Panc1 (cell line): ENCODE measurements at regions not wholly inside any gene's neighbourhood (a gene's known extent, or its start where the extent isn't known, plus 50 kb on each side); places are given as distances from the start of the nearest gene placed in this dataset.
A peak's percentile ranks its signal among the peaks of the same experiment; 100 is the strongest.

Source experiments
- ATAC-seq: fragments of 200-7000 bp; cut with Tn5 transposase; 2 replicates; pipeline ENCODE4 v1.9.1; 2020; ENCODE audit warnings: mild to moderate bottlenecking, moderate library complexity
- BruUV-seq: library from RNA; stranded (reverse); fragments of 400-500 nt; replicated peaks from 2 replicates; lab custom pipeline; 2021; lab: Mats Ljungman, UMichigan
- CTCF ChIA-PET: fragments of 300-600 bp; sonication (Branson Sonifier 250); formaldehyde crosslinking; loops from one replicate; lab custom pipeline; 2022; ENCODE audit warnings: antibody characterized with exemption; lab: Charles Lee
- POLR2A ChIA-PET: fragments of 300-600 bp; sonication (Branson Sonifier 250); formaldehyde crosslinking; loops from one replicate; lab custom pipeline; 2022; ENCODE audit warnings: antibody characterized with exemption; lab: Charles Lee
- DNase-seq: peaks from one replicate; pipeline ENCODE4 v3.0.0-alpha.2; 2010; ENCODE audit warnings: low read depth, low spot score
- H3K27ac ChIP-seq: 2 replicates; pipeline ENCODE4 v1.5.1; 2011; ENCODE audit warnings: mild to moderate bottlenecking, low read length, inconsistent platforms
- H3K27me3 ChIP-seq: fragments of 200-500 bp; sonication (Bioruptor generic); 2 replicates; pipeline ENCODE4 v1.6.0; 2014; ENCODE audit warnings: low read length, inconsistent platforms; ENCODE audit not compliant: control insufficient read depth, insufficient read depth
- H3K36me3 ChIP-seq: fragments of 200-500 bp; sonication (Bioruptor generic); 2 replicates; pipeline ENCODE4 v1.5.1; 2014; ENCODE audit warnings: inconsistent platforms, mild to moderate bottlenecking, low read length, moderate library complexity; ENCODE audit not compliant: control insufficient read depth, insufficient read depth
- H3K4me1 ChIP-seq: 2 replicates; pipeline ENCODE4 v1.5.1; 2011; ENCODE audit warnings: inconsistent platforms, mild to moderate bottlenecking, low read length, moderate library complexity; ENCODE audit not compliant: control insufficient read depth, insufficient read depth
- H3K4me3 ChIP-seq, 2 experiments: 2 replicates each; pipeline ENCODE4 v1.5.1; 2011 to 2012; ENCODE audit warnings: low read depth in 2 of 2, low read length in 2 of 2, mild to moderate bottlenecking in 2 of 2, inconsistent platforms in 1 of 2, moderate library complexity in 1 of 2
- H3K9me3 ChIP-seq: fragments of 200-500 bp; sonication (Bioruptor generic); 2 replicates; pipeline ENCODE4 v1.5.1; 2014; ENCODE audit warnings: low read depth, mild to moderate bottlenecking, inconsistent platforms, low read length, moderate library complexity; ENCODE audit not compliant: control insufficient read depth, insufficient read depth
- POLR2AphosphoS5 ChIP-seq: IDR thresholded peaks from 2 replicates; pipeline ENCODE4 v1.6.1; 2012; ENCODE audit warnings: mild to moderate bottlenecking, low read depth, low read length, moderate library complexity
- SIN3A ChIP-seq: IDR thresholded peaks from 2 replicates; pipeline ENCODE4 v1.6.1; 2012; ENCODE audit warnings: low read depth, mild to moderate bottlenecking, low read length, moderate library complexity, borderline replicate concordance; ENCODE audit not compliant: insufficient read depth
- TCF7L2 ChIP-seq: IDR thresholded peaks from 2 replicates; pipeline ENCODE4 v1.6.1; 2011; ENCODE audit warnings: mild to moderate bottlenecking, low read depth, low read length, inconsistent platforms
- in situ Hi-C: cut with HindIII; loops from 2 replicates; pipeline ENCODE4 v1.10.0; 2016; ENCODE audit warnings: low sequenced_read_pairs, low pct_unique_long_range_greater_than_20kb
- intact Hi-C: fragments of 100-400 bp; cut with micrococcal nuclease; formaldehyde crosslinking; loops from one replicate; pipeline ENCODE4 v1.10.0; 2022; ENCODE audit not compliant: unreplicated experiment
- TF ChIP-seq, protein P1 (sequence below), 2 experiments: IDR thresholded peaks; 2 replicates each; pipeline ENCODE4 v1.6.1; 2011 to 2012; ENCODE audit warnings: low read depth in 2 of 2, control low read depth in 1 of 2, low read length in 1 of 2, mild to moderate bottlenecking in 1 of 2, moderate library complexity in 1 of 2; ENCODE audit not compliant: insufficient read depth in 1 of 2
- TF ChIP-seq, protein P2 (sequence below): fragments of 450-650 bp; IDR thresholded peaks from 2 replicates; pipeline ENCODE4 v1.5.1; 2017; ENCODE audit warnings: mild to moderate bottlenecking

DNA sequence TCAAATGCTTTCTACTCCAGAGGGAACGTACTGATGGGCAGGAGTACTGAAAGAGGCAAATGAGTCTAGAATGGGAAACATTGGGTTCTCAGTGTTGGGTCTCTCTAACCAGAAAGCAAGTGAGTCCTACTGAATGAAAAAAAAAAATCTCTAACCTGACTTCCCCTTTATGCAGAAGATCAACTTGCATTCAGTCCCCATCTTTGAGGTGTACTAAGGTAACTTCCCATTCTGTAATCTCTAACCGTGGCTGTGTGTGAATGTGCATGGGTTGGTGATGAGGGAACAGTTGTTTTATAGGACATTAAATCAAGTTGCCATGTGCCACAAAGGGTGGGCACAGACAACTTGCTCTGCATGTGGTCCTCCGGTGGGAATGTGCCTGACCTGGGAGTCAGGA is 264.6 kb upstream of the CLINT1 start:
- intact Hi-C loops: no loop called here
- CTCF ChIA-PET: no interaction called here
- H3K27me3 ChIP-seq: no peaks in the 10 kb centered on the region

DNA sequence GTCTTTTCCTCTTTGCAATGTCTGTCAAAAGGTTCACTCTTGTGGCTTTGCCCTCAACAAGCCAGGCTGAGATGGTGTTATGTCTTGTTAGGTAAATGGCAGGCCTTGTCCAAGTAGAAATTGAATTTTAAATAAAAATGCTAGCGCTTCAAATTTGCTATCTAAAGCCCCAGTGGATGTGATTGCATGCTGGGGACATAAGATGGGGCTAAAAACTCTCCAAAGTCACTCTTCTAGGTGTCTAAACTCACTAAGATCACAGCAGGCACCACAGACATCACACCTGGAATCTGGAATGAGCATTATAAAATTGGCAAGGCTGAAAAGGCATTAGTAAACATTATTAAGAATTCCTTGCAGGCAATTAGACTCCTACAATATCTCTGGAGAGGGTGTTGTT is 262.7 kb upstream of the CLINT1 start:
- DNase-seq (no peak), ATAC-seq (no peak)
- Histone ChIP-seq H3K27me3 (no peaks in the 10 kb centered on the region), H3K27ac (no peak overlapping the region), H3K36me3 (no peaks in the 10 kb centered on the region), H3K4me1 (no peaks in the 10 kb centered on the region), H3K9me3 (no peaks in the 10 kb centered on the region), H3K4me3 (no peak overlapping the region)
- BruUV-seq: no TSS peak
- no peak for TF ChIP-seq SIN3A
- TF ChIP-seq TCF7L2: no peak
- no peak for TF ChIP-seq POLR2AphosphoS5
- TF ChIP-seq, protein P1, sequence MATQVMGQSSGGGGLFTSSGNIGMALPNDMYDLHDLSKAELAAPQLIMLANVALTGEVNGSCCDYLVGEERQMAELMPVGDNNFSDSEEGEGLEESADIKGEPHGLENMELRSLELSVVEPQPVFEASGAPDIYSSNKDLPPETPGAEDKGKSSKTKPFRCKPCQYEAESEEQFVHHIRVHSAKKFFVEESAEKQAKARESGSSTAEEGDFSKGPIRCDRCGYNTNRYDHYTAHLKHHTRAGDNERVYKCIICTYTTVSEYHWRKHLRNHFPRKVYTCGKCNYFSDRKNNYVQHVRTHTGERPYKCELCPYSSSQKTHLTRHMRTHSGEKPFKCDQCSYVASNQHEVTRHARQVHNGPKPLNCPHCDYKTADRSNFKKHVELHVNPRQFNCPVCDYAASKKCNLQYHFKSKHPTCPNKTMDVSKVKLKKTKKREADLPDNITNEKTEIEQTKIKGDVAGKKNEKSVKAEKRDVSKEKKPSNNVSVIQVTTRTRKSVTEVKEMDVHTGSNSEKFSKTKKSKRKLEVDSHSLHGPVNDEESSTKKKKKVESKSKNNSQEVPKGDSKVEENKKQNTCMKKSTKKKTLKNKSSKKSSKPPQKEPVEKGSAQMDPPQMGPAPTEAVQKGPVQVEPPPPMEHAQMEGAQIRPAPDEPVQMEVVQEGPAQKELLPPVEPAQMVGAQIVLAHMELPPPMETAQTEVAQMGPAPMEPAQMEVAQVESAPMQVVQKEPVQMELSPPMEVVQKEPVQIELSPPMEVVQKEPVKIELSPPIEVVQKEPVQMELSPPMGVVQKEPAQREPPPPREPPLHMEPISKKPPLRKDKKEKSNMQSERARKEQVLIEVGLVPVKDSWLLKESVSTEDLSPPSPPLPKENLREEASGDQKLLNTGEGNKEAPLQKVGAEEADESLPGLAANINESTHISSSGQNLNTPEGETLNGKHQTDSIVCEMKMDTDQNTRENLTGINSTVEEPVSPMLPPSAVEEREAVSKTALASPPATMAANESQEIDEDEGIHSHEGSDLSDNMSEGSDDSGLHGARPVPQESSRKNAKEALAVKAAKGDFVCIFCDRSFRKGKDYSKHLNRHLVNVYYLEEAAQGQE (IDR thresholded peaks at IDR 0.05; ENCODE audit: insufficient read depth in 1 of 2, low read depth in 2 of 2, low read length in 1 of 2): no peak
- TF ChIP-seq, protein P2, sequence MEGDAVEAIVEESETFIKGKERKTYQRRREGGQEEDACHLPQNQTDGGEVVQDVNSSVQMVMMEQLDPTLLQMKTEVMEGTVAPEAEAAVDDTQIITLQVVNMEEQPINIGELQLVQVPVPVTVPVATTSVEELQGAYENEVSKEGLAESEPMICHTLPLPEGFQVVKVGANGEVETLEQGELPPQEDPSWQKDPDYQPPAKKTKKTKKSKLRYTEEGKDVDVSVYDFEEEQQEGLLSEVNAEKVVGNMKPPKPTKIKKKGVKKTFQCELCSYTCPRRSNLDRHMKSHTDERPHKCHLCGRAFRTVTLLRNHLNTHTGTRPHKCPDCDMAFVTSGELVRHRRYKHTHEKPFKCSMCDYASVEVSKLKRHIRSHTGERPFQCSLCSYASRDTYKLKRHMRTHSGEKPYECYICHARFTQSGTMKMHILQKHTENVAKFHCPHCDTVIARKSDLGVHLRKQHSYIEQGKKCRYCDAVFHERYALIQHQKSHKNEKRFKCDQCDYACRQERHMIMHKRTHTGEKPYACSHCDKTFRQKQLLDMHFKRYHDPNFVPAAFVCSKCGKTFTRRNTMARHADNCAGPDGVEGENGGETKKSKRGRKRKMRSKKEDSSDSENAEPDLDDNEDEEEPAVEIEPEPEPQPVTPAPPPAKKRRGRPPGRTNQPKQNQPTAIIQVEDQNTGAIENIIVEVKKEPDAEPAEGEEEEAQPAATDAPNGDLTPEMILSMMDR: peak; percentile 4; the same call in 1 of the 2 replicates
- CTCF ChIA-PET: interaction anchor here (0.7 kb wide), 1 partner anchor 20 kb away, joined by 7 read pairs; no protein-coding TSS in a partner anchor
- in situ Hi-C loops (no loop called here), intact Hi-C loops (no loop called here)
- POLR2A ChIA-PET: no interaction called here

More for the DNA sequence above, 264.6 kb upstream of the CLINT1 start:
- in situ Hi-C loops: no loop called here
- Histone ChIP-seq H3K4me1 (no peaks in the 10 kb centered on the region), H3K27ac (no peak overlapping the region), H3K4me3 (no peak overlapping the region), H3K36me3 (no peaks in the 10 kb centered on the region), H3K9me3 (no peaks in the 10 kb centered on the region)
- no TSS peak for BruUV-seq
- ATAC-seq: no peak
- POLR2A ChIA-PET: no interaction called here
- TF ChIP-seq, protein P1 (IDR thresholded peaks at IDR 0.05; ENCODE audit: insufficient read depth in 1 of 2, low read depth in 2 of 2, low read length in 1 of 2): no peak
- TF ChIP-seq, protein P2: no peak
- no peak for TF ChIP-seq POLR2AphosphoS5
- TF ChIP-seq TCF7L2: no peak
- no peak for TF ChIP-seq SIN3A
- no peak for DNase-seq
